Mammary epithelial cell (primary cell): ENCODE measurements at regions not wholly inside any gene's neighbourhood (a gene's known extent, or its start where the extent isn't known, plus 50 kb on each side); places are given as distances from the start of the nearest gene placed in this dataset.

Experiments used
- EZH2 ChIP-seq: IDR thresholded peaks from 2 replicates; pipeline ENCODE4 v1.6.1; 2012; ENCODE audit warnings: low read length, inconsistent platforms, borderline replicate concordance
- TF ChIP-seq, protein P1 (sequence below), 2 donors: IDR thresholded peaks in 1 of 2; conservative IDR thresholded peaks in 1 of 2; 2 replicates each; pipeline ENCODE4 v1.5.1; 2011 to 2012; ENCODE audit warnings: inconsistent platforms in 2 of 2, low read length in 2 of 2, mild to moderate bottlenecking in 2 of 2, control low read depth in 1 of 2, low read depth in 1 of 2; ENCODE audit not compliant: insufficient read depth in 1 of 2; ENCODE audit errors: extremely low read depth in 1 of 2

DNA sequence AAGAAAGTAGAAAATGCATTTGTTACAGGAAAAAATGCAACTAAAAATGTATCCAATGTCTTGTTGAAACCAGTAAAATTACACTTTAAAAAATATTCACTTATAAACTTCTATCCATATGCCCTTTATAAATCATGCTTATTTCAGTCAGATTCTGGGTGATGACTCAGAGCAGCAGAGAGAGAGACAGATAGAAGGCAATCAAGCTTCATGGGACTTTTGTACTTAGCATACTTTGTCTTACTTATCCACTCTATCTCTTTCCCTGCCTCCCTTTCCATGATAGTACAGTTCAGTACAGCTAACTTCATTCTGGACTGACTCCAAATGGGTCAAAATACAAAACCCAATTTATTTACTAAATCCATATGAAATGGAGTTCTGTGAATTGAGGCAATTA lies 1438.2 kb downstream of the ZPLD1 start:
- no peak for TF ChIP-seq EZH2
- TF ChIP-seq, protein P1, sequence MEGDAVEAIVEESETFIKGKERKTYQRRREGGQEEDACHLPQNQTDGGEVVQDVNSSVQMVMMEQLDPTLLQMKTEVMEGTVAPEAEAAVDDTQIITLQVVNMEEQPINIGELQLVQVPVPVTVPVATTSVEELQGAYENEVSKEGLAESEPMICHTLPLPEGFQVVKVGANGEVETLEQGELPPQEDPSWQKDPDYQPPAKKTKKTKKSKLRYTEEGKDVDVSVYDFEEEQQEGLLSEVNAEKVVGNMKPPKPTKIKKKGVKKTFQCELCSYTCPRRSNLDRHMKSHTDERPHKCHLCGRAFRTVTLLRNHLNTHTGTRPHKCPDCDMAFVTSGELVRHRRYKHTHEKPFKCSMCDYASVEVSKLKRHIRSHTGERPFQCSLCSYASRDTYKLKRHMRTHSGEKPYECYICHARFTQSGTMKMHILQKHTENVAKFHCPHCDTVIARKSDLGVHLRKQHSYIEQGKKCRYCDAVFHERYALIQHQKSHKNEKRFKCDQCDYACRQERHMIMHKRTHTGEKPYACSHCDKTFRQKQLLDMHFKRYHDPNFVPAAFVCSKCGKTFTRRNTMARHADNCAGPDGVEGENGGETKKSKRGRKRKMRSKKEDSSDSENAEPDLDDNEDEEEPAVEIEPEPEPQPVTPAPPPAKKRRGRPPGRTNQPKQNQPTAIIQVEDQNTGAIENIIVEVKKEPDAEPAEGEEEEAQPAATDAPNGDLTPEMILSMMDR (conservative IDR thresholded peaks at IDR 0.05 in 1 of 2, IDR thresholded peaks at IDR 0.05 in 1 of 2; ENCODE audit: extremely low read depth in 1 of 2, insufficient read depth in 1 of 2, low read depth in 1 of 2, low read length in 2 of 2), result no peak
